ENCODE measurements at regions not wholly inside any gene's neighbourhood (a gene's known extent, or its start where the extent isn't known, plus 50 kb on each side); places are given as distances from the start of the nearest gene placed in this dataset.
"Not testable (repeated sequence)": the region's sequence is repeated elsewhere in the genome, so short reads cannot be mapped to it uniquely, and the experiment has no call there.

GRCh38 chr14:103232031-103232808 is 101.8 kb upstream of the EIF5 start:
- DNase-seq (ENCODE audit: low spot score), result no peak

- DNase-seq (ENCODE audit: low spot score), result no peak
Observed at GRCh38 chr14:103232831-103233319, 101.2 kb upstream of the EIF5 start.

- no peak for DNase-seq (ENCODE audit: low spot score)
Observed at GRCh38 chr14:103233328-103233727, 100.7 kb upstream of the EIF5 start.

GRCh38 chr14:103234826-103235225 is 99.2 kb upstream of the EIF5 start:
- DNase-seq (ENCODE audit: low spot score), result not testable (repeated sequence)

GRCh38 chr14:103235506-103235905 is 98.5 kb upstream of the EIF5 start:
- DNase-seq (ENCODE audit: low spot score), result not testable (repeated sequence)

- no peak for DNase-seq (ENCODE audit: low spot score)
Observed at GRCh38 chr14:103239751-103240150, 94.3 kb upstream of the EIF5 start.

GRCh38 chr14:103241531-103241930 is 92.5 kb upstream of the EIF5 start:
- no peak for DNase-seq (ENCODE audit: low spot score)

- no peak for DNase-seq (ENCODE audit: low spot score)
Observed at GRCh38 chr14:103243764-103244737, 90.0 kb upstream of the EIF5 start.

- DNase-seq (ENCODE audit: low spot score), result not testable (repeated sequence)
Observed at GRCh38 chr14:103245624-103246031, 88.4 kb upstream of the EIF5 start.

- DNase-seq (ENCODE audit: low spot score), result no peak
Observed at GRCh38 chr14:103246070-103246469, 88.0 kb upstream of the EIF5 start.

- DNase-seq (ENCODE audit: low spot score), result no peak
Observed at GRCh38 chr14:103247169-103247606, 86.8 kb upstream of the EIF5 start.

GRCh38 chr14:103250181-103250580 is 83.9 kb upstream of the EIF5 start:
- no peak for DNase-seq (ENCODE audit: low spot score)

GRCh38 chr14:103250874-103251273 is 83.2 kb upstream of the EIF5 start:
- DNase-seq (ENCODE audit: low spot score), result no peak

- no peak for DNase-seq (ENCODE audit: low spot score)
Observed at GRCh38 chr14:103255555-103255954, 78.5 kb upstream of the EIF5 start.

- no peak for DNase-seq (ENCODE audit: low spot score)
Observed at GRCh38 chr14:103256406-103256805, 77.6 kb upstream of the EIF5 start.

- DNase-seq (ENCODE audit: low spot score), result no peak
Observed at GRCh38 chr14:103257211-103257962, 76.7 kb upstream of the EIF5 start.

- no peak for DNase-seq (ENCODE audit: low spot score)
Observed at GRCh38 chr14:103258211-103258610, 75.8 kb upstream of the EIF5 start.

- no peak for DNase-seq (ENCODE audit: low spot score)
Observed at GRCh38 chr14:103259184-103259583, 74.9 kb upstream of the EIF5 start.

- DNase-seq (ENCODE audit: low spot score), result no peak
Observed at GRCh38 chr14:103259801-103260628, 74.0 kb upstream of the EIF5 start.

GRCh38 chr14:103260629-103261124 is 73.4 kb upstream of the EIF5 start:
- DNase-seq (ENCODE audit: low spot score), result no peak
